ENCODE measurements at regions not wholly inside any gene's neighbourhood (a gene's known extent, or its start where the extent isn't known, plus 50 kb on each side); places are given as distances from the start of the nearest gene placed in this dataset.

GRCh38 chr21:17436626-17437111 lies 76.2 kb upstream of the CXADR start:
- Mint-ChIP-seq H3K27ac (ENCODE audit: unreplicated experiment) (no peak overlapping the region), H3K9me3 (ENCODE audit: low read depth, unreplicated experiment) (no peaks in the 10 kb centered on the region), H3K27me3 (ENCODE audit: unreplicated experiment) (no peaks in the 10 kb centered on the region), H3K36me3 (ENCODE audit: insufficient read depth, unreplicated experiment) (no peaks in the 10 kb centered on the region), H3K4me3 (ENCODE audit: low read depth, unreplicated experiment) (no peak overlapping the region), H3K4me1 (ENCODE audit: low read depth, unreplicated experiment) (peaks cover 3% of the 10 kb centered on the region)
- BruUV-seq (replicated peaks) = no TSS peak
- intact Hi-C loops (cut with micrococcal nuclease; ENCODE audit: unreplicated experiment) = no loop called here
- CTCF ChIA-PET = no interaction called here
- DNase-seq = no peak
- TF ChIP-seq, protein P1, sequence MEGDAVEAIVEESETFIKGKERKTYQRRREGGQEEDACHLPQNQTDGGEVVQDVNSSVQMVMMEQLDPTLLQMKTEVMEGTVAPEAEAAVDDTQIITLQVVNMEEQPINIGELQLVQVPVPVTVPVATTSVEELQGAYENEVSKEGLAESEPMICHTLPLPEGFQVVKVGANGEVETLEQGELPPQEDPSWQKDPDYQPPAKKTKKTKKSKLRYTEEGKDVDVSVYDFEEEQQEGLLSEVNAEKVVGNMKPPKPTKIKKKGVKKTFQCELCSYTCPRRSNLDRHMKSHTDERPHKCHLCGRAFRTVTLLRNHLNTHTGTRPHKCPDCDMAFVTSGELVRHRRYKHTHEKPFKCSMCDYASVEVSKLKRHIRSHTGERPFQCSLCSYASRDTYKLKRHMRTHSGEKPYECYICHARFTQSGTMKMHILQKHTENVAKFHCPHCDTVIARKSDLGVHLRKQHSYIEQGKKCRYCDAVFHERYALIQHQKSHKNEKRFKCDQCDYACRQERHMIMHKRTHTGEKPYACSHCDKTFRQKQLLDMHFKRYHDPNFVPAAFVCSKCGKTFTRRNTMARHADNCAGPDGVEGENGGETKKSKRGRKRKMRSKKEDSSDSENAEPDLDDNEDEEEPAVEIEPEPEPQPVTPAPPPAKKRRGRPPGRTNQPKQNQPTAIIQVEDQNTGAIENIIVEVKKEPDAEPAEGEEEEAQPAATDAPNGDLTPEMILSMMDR (IDR thresholded peaks at IDR 0.05; ENCODE audit: unreplicated experiment) = no peak

- H3K4me3 Mint-ChIP-seq (ENCODE audit: low read depth, unreplicated experiment) = no peak overlapping the region
- CTCF ChIA-PET = no interaction called here
- no TSS peak for BruUV-seq (replicated peaks)
- TF ChIP-seq, protein P1 (IDR thresholded peaks at IDR 0.05; ENCODE audit: unreplicated experiment) = no peak
- H3K27ac Mint-ChIP-seq (ENCODE audit: unreplicated experiment) = no peak overlapping the region
- intact Hi-C loops (cut with micrococcal nuclease; ENCODE audit: unreplicated experiment) = no loop called here
- H3K27me3 Mint-ChIP-seq (ENCODE audit: unreplicated experiment) = no peaks in the 10 kb centered on the region
- DNase-seq = no peak
- no peaks in the 10 kb centered on the region for H3K36me3 Mint-ChIP-seq (ENCODE audit: insufficient read depth, unreplicated experiment)
- no peaks in the 10 kb centered on the region for H3K9me3 Mint-ChIP-seq (ENCODE audit: low read depth, unreplicated experiment)
- peaks cover 17% of the 10 kb centered on the region for H3K4me1 Mint-ChIP-seq (ENCODE audit: low read depth, unreplicated experiment)
Measured at GRCh38 chr21:17438635-17439034, 74.2 kb upstream of the CXADR start.

- Mint-ChIP-seq H3K9me3 (ENCODE audit: low read depth, unreplicated experiment) (no peaks in the 10 kb centered on the region), H3K36me3 (ENCODE audit: insufficient read depth, unreplicated experiment) (no peaks in the 10 kb centered on the region), H3K4me1 (ENCODE audit: low read depth, unreplicated experiment) (peaks cover 17% of the 10 kb centered on the region), H3K27me3 (ENCODE audit: unreplicated experiment) (no peaks in the 10 kb centered on the region), H3K4me3 (ENCODE audit: low read depth, unreplicated experiment) (no peak overlapping the region), H3K27ac (ENCODE audit: unreplicated experiment) (peak overlapping the region; percentile 71)
- no TSS peak for BruUV-seq (replicated peaks)
- DNase-seq = no peak
- CTCF ChIA-PET = interaction anchor here (0.5 to 1.1 kb wide), 3 partner anchors 11 to 27 kb away, joined by 3 to 6 read pairs (median 3); no protein-coding TSS in a partner anchor
- TF ChIP-seq, protein P1 (IDR thresholded peaks at IDR 0.05; ENCODE audit: unreplicated experiment) = no peak
- intact Hi-C loops (cut with micrococcal nuclease; ENCODE audit: unreplicated experiment) = no loop called here
Measured at GRCh38 chr21:17440969-17441368, 71.9 kb upstream of the CXADR start.

DNA sequence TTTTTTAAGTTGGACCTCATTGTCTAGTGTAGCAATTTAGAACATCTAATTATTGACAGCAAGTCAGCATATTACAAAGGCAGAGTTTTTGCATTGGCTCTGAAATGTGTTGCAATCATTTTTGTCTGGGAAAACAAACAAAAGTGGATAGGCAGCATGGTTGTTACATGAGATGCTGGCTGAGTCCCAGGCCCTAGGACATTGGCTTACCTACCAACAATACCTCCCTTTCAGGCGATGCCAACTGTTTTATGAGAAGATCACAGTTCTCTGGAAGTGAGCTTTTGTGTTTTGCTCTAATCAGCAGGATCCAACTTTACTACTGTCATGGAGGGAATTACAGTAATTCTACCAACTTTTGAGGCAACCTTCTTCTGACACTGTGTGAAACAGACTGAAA lies 71.5 kb upstream of the CXADR start:
- TF ChIP-seq, protein P1 (IDR thresholded peaks at IDR 0.05; ENCODE audit: unreplicated experiment) = no peak
- DNase-seq = peak; percentile 56
- intact Hi-C loops (cut with micrococcal nuclease; ENCODE audit: unreplicated experiment) = no loop called here
- Mint-ChIP-seq H3K9me3 (ENCODE audit: low read depth, unreplicated experiment) (no peaks in the 10 kb centered on the region), H3K36me3 (ENCODE audit: insufficient read depth, unreplicated experiment) (no peaks in the 10 kb centered on the region), H3K4me1 (ENCODE audit: low read depth, unreplicated experiment) (peaks cover 17% of the 10 kb centered on the region), H3K27me3 (ENCODE audit: unreplicated experiment) (no peaks in the 10 kb centered on the region), H3K4me3 (ENCODE audit: low read depth, unreplicated experiment) (no peak overlapping the region), H3K27ac (ENCODE audit: unreplicated experiment) (peak overlapping the region; percentile 71)
- CTCF ChIA-PET = interaction anchor here (0.5 to 1.1 kb wide), 3 partner anchors 11 to 26 kb away, joined by 3 to 6 read pairs (median 3); no protein-coding TSS in a partner anchor
- no TSS peak for BruUV-seq (replicated peaks)
